ENCODE measurements at regions not wholly inside any gene's neighbourhood (a gene's known extent, or its start where the extent isn't known, plus 50 kb on each side); places are given as distances from the start of the nearest gene placed in this dataset.
A peak's percentile ranks its signal among the peaks of the same experiment; 100 is the strongest.

DNA sequence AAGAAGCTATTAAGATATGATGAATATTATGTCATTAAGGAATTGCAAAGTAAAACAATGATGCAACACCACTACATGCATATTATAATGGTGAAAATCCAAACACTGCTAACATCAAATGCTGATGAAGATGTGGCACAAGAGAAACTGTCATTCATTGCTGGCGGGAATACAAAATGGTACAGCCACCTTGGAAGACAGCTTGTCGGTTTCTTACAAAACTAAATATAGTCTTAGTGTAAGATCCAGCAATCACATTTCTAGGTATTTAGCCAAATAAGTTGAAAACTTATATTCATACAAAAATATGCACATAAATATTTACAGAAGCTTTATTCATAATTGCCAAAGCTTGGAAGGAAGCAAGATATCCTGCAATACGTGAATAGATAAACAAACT is 114.9 kb upstream of the EDNRB start:
- peaks cover 10% of the 10 kb centered on the region for H3K4me1 Mint-ChIP-seq
- no peaks in the 10 kb centered on the region for H3K36me3 Mint-ChIP-seq (ENCODE audit: low read depth)
- TF ChIP-seq, protein P1, sequence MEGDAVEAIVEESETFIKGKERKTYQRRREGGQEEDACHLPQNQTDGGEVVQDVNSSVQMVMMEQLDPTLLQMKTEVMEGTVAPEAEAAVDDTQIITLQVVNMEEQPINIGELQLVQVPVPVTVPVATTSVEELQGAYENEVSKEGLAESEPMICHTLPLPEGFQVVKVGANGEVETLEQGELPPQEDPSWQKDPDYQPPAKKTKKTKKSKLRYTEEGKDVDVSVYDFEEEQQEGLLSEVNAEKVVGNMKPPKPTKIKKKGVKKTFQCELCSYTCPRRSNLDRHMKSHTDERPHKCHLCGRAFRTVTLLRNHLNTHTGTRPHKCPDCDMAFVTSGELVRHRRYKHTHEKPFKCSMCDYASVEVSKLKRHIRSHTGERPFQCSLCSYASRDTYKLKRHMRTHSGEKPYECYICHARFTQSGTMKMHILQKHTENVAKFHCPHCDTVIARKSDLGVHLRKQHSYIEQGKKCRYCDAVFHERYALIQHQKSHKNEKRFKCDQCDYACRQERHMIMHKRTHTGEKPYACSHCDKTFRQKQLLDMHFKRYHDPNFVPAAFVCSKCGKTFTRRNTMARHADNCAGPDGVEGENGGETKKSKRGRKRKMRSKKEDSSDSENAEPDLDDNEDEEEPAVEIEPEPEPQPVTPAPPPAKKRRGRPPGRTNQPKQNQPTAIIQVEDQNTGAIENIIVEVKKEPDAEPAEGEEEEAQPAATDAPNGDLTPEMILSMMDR (IDR thresholded peaks at IDR 0.05), result no peak
- H3K27me3 Mint-ChIP-seq (ENCODE audit: low read depth, poor library complexity), result peaks cover 3% of the 10 kb centered on the region
- no peaks in the 10 kb centered on the region for H3K9me3 Mint-ChIP-seq
- no peak overlapping the region for H3K4me3 Mint-ChIP-seq
- H3K27ac Mint-ChIP-seq, result no peak overlapping the region
- no peak for DNase-seq

DNA sequence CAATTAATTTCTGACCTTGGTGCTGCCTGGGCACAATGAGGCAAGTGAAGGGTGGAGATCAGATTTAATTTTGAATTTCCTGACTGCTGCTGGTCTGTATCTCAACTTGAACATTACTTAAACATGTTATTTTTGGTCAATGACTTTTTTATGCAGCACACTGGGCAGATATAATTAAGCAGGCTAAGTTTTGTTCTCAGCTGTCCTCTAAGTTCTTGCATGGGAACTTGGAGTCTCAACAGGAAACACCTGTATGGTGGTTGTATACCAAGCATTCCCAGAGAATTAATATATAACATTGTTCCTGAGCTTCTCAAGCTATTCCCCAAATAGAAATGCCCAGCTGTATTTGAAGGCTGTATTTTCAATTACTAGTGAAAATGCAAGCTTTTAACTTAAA is 113.5 kb upstream of the EDNRB start:
- peaks cover 10% of the 10 kb centered on the region for H3K4me1 Mint-ChIP-seq
- H3K9me3 Mint-ChIP-seq, result no peaks in the 10 kb centered on the region
- H3K27ac Mint-ChIP-seq, result no peak overlapping the region
- H3K27me3 Mint-ChIP-seq (ENCODE audit: low read depth, poor library complexity), result peaks cover 3% of the 10 kb centered on the region
- TF ChIP-seq, protein P1 (IDR thresholded peaks at IDR 0.05), result no peak
- no peak for DNase-seq
- no peak overlapping the region for H3K4me3 Mint-ChIP-seq
- H3K36me3 Mint-ChIP-seq (ENCODE audit: low read depth), result no peaks in the 10 kb centered on the region

DNA sequence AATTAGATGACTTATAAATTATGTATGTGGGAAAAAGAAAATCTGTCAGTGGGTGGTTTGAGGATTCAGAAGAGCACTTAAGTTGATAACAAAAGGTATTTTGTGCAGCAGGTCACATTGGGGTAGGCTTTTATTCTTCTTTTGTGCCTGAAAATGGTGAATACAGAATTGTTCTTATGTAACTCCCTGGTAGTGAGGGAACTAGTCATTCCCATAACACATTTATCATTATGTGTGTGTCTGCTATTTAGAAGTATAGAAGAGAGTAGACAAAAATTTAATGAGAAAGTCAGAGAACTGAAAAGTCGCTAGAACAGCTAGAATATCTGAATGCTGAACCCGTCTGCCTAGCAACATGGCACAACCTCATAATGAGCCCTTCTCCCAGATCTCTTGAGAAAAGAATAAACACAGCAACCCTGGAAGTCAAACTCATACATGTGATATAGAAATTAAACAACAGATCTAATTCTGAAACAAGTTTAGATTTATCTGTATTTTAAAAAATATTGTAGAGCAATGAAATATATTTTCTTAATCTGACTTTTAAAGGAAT is 111.8 kb upstream of the EDNRB start:
- TF ChIP-seq, protein P1 (IDR thresholded peaks at IDR 0.05), result no peak

DNA sequence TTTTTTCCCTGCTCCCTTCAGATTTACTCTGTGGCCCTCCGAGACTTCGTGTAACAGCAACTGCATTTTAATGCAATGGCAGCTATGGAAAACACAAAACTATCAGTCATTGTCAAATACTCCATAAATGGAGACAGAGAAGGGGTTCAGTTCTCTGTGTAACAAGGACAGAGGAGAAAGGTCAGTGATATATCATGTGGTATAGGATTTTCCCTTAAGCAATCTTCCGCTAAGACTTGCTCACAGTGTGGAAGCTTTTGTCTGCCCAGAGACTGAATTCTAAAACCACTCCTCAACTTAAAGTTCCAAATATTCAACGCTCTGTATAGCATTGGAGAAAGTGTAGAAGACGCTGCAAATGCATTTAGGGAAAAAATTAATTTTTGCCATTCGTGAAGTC is 111.3 kb upstream of the EDNRB start:
- Mint-ChIP-seq H3K27me3 (ENCODE audit: low read depth, poor library complexity) (peaks cover 3% of the 10 kb centered on the region), H3K27ac (no peak overlapping the region), H3K4me1 (peaks cover 10% of the 10 kb centered on the region), H3K36me3 (ENCODE audit: low read depth) (no peaks in the 10 kb centered on the region), H3K4me3 (no peak overlapping the region), H3K9me3 (peaks cover under 1% of the 10 kb centered on the region)
- no peak for DNase-seq
- TF ChIP-seq, protein P1 (IDR thresholded peaks at IDR 0.05), result no peak

More for the DNA sequence above, 111.8 kb upstream of the EDNRB start:
- Mint-ChIP-seq H3K4me1 (peaks cover 10% of the 10 kb centered on the region), H3K36me3 (ENCODE audit: low read depth) (no peaks in the 10 kb centered on the region), H3K27me3 (ENCODE audit: low read depth, poor library complexity) (peaks cover 3% of the 10 kb centered on the region), H3K4me3 (no peak overlapping the region), H3K27ac (peak overlapping the region; percentile 44), H3K9me3 (no peaks in the 10 kb centered on the region)
- DNase-seq, result no peak

DNA sequence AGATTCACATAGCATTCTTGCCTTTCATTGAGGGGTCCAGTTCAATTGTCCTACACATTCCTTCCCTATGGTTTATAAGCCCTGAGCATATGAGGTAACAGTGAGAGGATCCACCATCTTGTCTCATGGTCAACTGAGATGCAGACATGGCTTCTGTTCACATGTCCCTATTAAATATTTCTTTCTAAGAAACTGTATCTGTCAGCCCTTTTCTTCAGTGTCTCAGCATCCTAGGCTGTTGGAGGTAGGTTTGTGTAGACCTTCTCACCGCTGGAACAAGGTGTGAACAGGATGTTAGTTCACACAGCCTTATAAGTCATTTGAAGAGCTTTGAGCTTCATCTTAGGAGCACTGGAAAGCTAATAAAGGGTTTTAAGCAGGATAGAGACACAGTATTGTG is 110.3 kb upstream of the EDNRB start:
- Mint-ChIP-seq H3K27ac (no peak overlapping the region), H3K9me3 (peaks cover 5% of the 10 kb centered on the region)

DNA sequence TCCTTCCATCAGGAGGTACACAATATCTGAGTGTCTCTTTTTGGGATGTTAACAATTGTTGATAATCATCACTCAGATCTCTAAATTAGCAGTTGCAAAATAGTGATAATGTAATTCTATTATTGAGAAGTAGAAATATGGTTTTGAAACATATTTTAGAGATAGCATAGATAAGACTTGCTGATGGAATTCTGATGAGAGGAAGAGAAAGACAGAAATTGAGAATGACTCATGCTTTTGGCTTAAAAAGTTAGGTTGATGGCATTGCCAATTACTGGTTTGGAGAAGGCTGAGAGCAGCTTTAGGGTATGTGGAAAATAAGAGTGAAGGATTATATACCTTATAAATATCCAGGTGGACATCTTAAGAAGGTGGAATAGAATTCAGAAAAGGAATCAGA is 106.4 kb upstream of the EDNRB start:
- peaks cover 9% of the 10 kb centered on the region for H3K9me3 Mint-ChIP-seq
- no peak overlapping the region for H3K4me3 Mint-ChIP-seq
- H3K4me1 Mint-ChIP-seq, result peaks cover 11% of the 10 kb centered on the region

More for the DNA sequence above, 110.3 kb upstream of the EDNRB start:
- peaks cover 3% of the 10 kb centered on the region for H3K27me3 Mint-ChIP-seq (ENCODE audit: low read depth, poor library complexity)
- no peak for DNase-seq
- H3K4me1 Mint-ChIP-seq, result peaks cover 10% of the 10 kb centered on the region
- H3K4me3 Mint-ChIP-seq, result no peak overlapping the region
- no peaks in the 10 kb centered on the region for H3K36me3 Mint-ChIP-seq (ENCODE audit: low read depth)
- TF ChIP-seq, protein P1 (IDR thresholded peaks at IDR 0.05), result no peak

More for the DNA sequence above, 106.4 kb upstream of the EDNRB start:
- TF ChIP-seq, protein P1 (IDR thresholded peaks at IDR 0.05), result no peak
- no peak overlapping the region for H3K27ac Mint-ChIP-seq
- no peak for DNase-seq
- peaks cover 2% of the 10 kb centered on the region for H3K27me3 Mint-ChIP-seq (ENCODE audit: low read depth, poor library complexity)
- no peaks in the 10 kb centered on the region for H3K36me3 Mint-ChIP-seq (ENCODE audit: low read depth)
